Stimulated activated naive CD8-positive, alpha-beta T cell treated with anti-CD3 and anti-CD28 coated beads, Interleukin-15, amount 100 ng/mL, for 72 hours (primary cell): ENCODE measurements at regions not wholly inside any gene's neighbourhood (a gene's known extent, or its start where the extent isn't known, plus 50 kb on each side); places are given as distances from the start of the nearest gene placed in this dataset.

Experiments
- ATAC-seq: fragments of 150-1000 bp; cut with Tn5 transposase; 2 replicates; pipeline ENCODE4 v1.10.0; 2021; ENCODE audit warnings: mild to moderate bottlenecking, moderate library complexity
- DNase-seq, 2 donors: peaks; one replicate each; pipeline ENCODE4 v3.0.0; 2021 to 2022
- H3K27ac Mint-ChIP-seq, 2 donors: one replicate each; pipeline ENCODE4 v1.8.0; 2022; ENCODE audit warnings: mild to moderate bottlenecking in 2 of 2, mixed read lengths in 2 of 2, moderate library complexity in 2 of 2
- H3K27me3 Mint-ChIP-seq: one replicate; pipeline ENCODE4 v1.8.0; 2022; ENCODE audit warnings: mixed read lengths
- H3K4me1 Mint-ChIP-seq: one replicate; pipeline ENCODE4 v1.8.0; 2022; ENCODE audit warnings: mild to moderate bottlenecking, mixed read lengths
- H3K4me3 Mint-ChIP-seq, 2 donors: one replicate each; pipeline ENCODE4 v1.8.0; 2022; ENCODE audit warnings: mild to moderate bottlenecking in 2 of 2, mixed read lengths in 2 of 2, moderate library complexity in 1 of 2
- H3K9me3 Mint-ChIP-seq, 2 donors: one replicate each; pipeline ENCODE4 v1.8.0; 2022; ENCODE audit warnings: mixed read lengths in 2 of 2

DNA sequence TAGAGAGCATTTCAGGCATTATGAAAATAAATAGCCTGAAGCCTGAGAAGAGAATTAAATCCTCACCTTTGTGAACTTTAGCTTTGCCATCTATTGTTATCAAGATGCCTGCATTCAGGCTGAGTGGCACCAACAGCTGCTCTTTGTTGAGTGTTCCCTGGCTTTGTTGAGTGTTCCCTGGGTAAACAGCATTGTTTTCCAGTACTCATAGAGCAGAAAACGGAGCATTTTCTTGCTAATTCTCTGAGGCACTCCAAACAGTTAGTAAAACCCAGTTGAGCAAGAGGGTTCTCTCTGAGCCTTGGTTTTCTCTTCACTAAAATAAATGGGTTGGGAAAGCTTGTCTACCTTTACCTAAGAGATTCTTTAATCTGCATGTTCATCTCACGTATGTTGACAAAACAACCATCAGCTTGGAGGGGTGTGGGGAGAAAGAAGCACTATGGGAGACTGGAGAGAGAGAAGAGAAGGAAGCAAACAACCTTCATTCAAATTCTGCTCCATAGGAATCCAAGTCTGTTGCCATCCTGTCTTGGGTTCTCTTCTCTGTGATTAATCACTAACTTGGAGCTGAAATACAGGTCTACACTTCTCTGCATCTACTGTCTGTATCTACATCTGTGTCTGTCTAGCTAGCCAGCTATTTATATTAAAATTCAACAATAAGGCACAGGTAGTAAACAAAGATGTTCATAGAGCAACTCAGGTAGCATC lies 567.0 kb upstream of the SOX11 start:
- ATAC-seq, result no peak
- no peak for DNase-seq
- peaks cover 0 to 5% of the 10 kb centered on the region in 2 donors for H3K9me3 Mint-ChIP-seq
- no peak overlapping the region for H3K4me3 Mint-ChIP-seq
- H3K27ac Mint-ChIP-seq, result no peak overlapping the region
- H3K27me3 Mint-ChIP-seq, result no peaks in the 10 kb centered on the region
- H3K4me1 Mint-ChIP-seq, result no peaks in the 10 kb centered on the region

DNA sequence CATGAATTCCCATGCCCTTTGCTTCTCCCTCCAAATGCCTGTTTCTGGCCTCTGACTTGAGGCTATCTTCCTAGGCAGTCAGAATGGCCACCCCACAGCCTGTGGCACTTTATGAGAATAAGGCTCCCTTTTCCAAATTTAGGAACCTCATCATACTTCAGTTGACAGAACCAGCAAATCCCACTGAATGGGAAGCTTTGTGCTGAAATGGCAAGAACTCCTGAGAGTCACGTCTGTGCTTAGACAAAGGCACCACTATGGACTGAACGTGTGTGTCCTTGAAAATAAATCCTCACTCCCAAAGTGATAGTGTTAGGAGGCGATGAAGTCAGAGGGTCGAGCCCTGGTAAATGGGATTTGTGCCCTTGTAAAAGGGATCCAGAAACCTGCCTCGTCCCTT lies 559.9 kb upstream of the SOX11 start:
- Mint-ChIP-seq H3K4me1 (no peaks in the 10 kb centered on the region), H3K4me3 (no peak overlapping the region), H3K9me3 (peaks cover 12 to 20% of the 10 kb centered on the region in 2 donors), H3K27me3 (no peaks in the 10 kb centered on the region), H3K27ac (no peak overlapping the region)
- no peak for DNase-seq
- ATAC-seq, result no peak

DNA sequence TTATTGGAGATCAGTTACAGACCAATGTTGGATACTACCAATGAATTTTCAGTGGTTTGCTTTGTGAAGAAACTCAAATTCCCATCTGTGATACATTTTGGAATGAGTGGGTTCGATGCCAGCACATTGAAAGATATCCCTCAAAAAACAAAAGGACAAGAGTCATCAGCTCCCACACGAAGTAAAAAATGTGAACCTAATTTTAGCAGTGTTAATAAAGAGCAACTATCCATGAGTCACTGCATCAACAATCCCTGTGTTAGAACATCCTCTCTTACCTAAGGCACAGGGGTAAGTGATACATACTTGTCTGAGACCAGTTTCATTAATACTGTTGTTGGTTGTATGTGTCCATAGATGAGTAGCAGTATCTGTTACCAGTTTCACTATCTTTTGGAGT lies 551.8 kb upstream of the SOX11 start:
- peaks cover 6 to 28% of the 10 kb centered on the region in 2 donors for H3K9me3 Mint-ChIP-seq

DNA sequence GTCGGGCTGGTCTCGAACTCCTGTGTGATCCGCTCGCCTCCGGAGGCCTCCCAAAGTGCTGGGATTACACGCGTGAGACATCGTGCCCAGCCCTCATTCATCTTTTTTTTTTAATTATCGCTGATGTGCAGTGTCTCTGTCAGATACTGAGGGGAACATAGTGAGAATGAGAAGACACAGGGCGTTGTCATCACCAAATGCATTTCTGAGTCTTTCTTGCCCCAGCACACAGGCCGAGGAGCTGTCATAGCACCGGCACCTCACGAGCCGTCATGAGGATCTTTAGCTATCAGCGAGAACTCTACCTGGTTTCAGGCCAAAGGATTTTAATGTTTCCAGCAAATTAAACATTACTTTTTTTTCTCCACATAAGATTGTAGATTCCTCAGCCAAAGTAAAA lies 548.0 kb upstream of the SOX11 start:
- no peak for DNase-seq
- ATAC-seq, result no peak
- Mint-ChIP-seq H3K27ac (no peak overlapping the region), H3K4me1 (no peaks in the 10 kb centered on the region), H3K4me3 (no peak overlapping the region), H3K27me3 (no peaks in the 10 kb centered on the region), H3K9me3 (peaks cover 16 to 37% of the 10 kb centered on the region in 2 donors)

More for the DNA sequence above, 551.8 kb upstream of the SOX11 start:
- Mint-ChIP-seq H3K27me3 (no peaks in the 10 kb centered on the region), H3K4me1 (no peaks in the 10 kb centered on the region), H3K27ac (no peak overlapping the region), H3K4me3 (no peak overlapping the region)
- DNase-seq (no peak), ATAC-seq (no peak)

DNA sequence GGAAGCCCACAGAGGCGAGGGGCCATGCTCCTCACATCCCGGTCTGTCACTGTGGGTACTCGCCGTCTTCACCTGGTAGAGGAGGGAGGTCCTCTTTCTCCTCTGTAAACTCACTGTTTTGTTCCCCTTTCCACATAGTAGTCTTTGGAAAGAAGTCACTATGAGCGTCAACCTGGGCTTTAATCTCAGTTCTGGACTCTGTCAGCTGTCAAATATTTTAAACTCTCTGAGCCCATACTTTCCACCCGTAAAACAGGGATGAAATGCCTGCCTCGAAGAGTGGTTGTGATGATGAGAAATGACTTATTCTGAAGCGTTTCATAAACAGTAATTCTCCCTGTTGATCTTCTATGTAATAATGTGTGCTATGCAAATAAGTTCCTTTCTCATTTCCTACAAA lies 547.1 kb upstream of the SOX11 start:
- Mint-ChIP-seq H3K4me1 (no peaks in the 10 kb centered on the region), H3K27me3 (no peaks in the 10 kb centered on the region), H3K4me3 (no peak overlapping the region), H3K27ac (no peak overlapping the region), H3K9me3 (peaks cover 20 to 30% of the 10 kb centered on the region in 2 donors)
- ATAC-seq (no peak), DNase-seq (no peak)

DNA sequence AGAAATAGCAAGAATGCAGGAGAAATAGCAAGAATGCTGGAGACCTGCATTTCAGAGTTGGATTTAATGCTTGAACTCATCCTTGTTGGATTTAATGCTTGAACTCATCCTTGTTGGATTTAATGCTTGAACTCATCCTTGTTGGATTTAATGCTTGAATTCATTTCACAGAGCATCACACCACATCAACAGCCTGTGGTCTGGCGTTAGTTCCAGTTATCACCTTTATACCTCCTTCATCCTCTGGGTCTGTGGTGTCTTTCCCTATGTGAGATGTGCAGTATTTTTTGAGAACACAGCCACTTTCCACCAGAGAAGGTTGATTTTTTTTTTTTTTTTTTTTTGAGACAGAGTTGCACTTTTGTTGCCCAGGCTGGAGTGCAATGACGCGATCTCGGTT lies 546.4 kb upstream of the SOX11 start:
- H3K27ac Mint-ChIP-seq, result no peak overlapping the region
- H3K4me1 Mint-ChIP-seq, result no peaks in the 10 kb centered on the region
- peaks cover 22 to 31% of the 10 kb centered on the region in 2 donors for H3K9me3 Mint-ChIP-seq
- DNase-seq, result no peak
- no peak overlapping the region for H3K4me3 Mint-ChIP-seq
- no peak for ATAC-seq
- no peaks in the 10 kb centered on the region for H3K27me3 Mint-ChIP-seq

DNA sequence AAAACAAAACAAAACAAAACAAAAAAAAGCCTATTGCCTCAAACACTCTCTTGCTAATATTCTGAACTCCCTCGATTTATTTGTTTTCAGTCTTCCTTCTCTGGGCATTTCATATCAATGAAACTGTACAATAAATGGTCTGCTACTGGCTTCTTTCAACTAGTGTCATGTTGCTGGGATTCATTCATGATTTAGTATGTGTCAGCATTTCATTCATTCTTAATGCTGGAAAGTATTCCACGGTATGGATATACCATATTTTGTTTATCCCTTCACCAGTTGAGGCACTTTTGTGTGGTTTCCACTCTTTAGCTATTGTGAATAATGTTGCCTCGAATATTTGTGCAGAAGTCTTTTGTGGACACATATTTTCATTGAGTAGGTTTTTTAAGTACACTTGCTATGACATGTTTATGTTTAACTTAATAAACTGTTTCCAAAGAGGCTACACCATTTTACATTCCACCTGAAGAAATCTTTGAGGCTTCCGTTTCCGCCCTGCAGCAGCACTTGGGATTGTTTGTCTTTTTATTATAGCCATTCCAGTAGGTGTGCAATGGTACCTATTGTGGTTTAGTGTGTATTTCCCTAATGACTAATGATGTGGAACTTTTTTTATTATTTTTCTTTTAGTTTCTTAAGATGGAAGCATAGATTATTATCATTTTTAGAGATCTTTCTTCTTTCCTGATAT lies 543.6 kb upstream of the SOX11 start:
- H3K9me3 Mint-ChIP-seq, result peaks cover 29 to 43% of the 10 kb centered on the region in 2 donors
- no peak for ATAC-seq

DNA sequence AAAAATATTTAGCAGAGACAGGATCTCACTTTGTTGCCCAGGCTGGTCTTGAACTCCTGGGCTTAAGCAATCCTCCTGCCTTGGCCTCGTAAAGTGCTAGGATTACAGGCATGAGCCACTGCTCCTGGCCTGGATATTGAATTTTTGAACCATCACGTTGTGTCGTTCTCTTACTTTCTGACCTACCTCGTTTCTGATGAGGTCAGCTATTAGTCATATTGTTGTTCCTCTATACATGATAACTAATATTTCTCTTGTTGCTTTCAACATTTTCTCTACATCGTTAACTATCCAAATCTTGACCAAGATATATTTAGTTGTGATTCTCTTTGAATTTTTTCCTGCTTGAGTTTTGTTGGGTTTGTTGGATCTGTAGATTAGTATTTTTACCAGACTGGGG lies 541.3 kb upstream of the SOX11 start:
- Mint-ChIP-seq H3K27ac (no peak overlapping the region), H3K4me1 (no peaks in the 10 kb centered on the region), H3K9me3 (peaks cover 27 to 36% of the 10 kb centered on the region in 2 donors), H3K4me3 (no peak overlapping the region), H3K27me3 (no peaks in the 10 kb centered on the region)
- no peak for ATAC-seq
- no peak for DNase-seq

More for the DNA sequence above, 543.6 kb upstream of the SOX11 start:
- Mint-ChIP-seq H3K4me3 (no peak overlapping the region), H3K27me3 (no peaks in the 10 kb centered on the region), H3K4me1 (no peaks in the 10 kb centered on the region), H3K27ac (no peak overlapping the region)
- DNase-seq, result no peak

DNA sequence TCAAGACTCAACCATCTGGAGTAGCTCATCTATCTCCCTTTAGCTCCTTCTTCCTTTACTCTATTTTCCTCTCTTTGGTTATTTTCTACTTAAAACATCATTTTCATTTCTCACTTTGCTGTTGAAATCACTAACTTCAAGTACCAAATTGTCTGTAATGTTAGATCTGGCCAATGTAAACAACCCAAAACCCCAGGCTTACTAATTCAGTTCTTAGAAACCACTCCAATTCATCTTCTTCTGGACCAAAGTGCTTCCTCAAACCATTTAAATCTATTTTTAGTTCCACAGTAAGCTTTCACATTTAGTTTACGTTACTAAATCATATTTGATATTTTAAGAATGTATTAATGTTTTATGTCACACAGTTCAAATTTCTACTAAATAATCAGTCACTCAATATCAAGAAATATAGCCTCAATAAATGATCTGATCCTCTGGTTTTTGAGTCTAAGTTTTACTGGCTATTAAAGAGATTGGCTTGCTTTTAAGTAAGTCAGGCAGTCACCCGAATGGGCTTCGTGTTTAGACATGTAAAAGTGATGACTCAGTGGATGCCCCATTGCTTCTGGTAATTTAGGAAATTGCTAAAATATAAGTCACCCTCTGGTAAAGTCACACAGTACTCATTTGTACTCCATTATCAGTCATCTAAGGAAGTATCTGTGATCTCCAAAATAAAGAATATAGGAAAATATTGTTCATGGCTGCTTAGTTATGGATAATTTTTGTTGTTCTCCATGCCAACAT lies 527.2 kb upstream of the SOX11 start:
- Mint-ChIP-seq H3K27ac (no peak overlapping the region), H3K4me1 (no peaks in the 10 kb centered on the region), H3K4me3 (no peak overlapping the region), H3K9me3 (peaks cover 10 to 11% of the 10 kb centered on the region in 2 donors), H3K27me3 (no peaks in the 10 kb centered on the region)
- no peak for ATAC-seq
- DNase-seq, result no peak

DNA sequence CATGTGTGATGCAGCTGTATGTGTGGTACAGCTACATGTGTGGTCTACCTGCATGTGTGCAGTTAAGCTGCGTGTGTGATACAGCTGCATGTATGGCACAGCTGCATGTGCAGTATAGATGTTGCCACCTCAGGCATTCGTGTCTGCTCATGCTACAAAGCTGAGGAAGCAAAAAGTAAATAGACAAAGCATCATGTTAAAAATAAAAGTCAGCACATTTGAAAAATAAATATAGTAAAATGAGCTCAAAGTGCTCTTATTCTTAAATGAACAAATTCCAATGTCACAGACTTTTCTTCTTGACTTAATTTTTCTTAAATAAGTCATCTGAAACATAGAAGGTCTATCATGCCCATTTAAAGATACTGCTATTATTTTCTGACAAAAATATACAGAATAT lies 519.3 kb upstream of the SOX11 start:
- Mint-ChIP-seq H3K4me1 (no peaks in the 10 kb centered on the region), H3K9me3 (peaks cover 8 to 9% of the 10 kb centered on the region in 2 donors), H3K27me3 (no peaks in the 10 kb centered on the region), H3K27ac (no peak overlapping the region), H3K4me3 (no peak overlapping the region)
- DNase-seq (no peak), ATAC-seq (no peak)

DNA sequence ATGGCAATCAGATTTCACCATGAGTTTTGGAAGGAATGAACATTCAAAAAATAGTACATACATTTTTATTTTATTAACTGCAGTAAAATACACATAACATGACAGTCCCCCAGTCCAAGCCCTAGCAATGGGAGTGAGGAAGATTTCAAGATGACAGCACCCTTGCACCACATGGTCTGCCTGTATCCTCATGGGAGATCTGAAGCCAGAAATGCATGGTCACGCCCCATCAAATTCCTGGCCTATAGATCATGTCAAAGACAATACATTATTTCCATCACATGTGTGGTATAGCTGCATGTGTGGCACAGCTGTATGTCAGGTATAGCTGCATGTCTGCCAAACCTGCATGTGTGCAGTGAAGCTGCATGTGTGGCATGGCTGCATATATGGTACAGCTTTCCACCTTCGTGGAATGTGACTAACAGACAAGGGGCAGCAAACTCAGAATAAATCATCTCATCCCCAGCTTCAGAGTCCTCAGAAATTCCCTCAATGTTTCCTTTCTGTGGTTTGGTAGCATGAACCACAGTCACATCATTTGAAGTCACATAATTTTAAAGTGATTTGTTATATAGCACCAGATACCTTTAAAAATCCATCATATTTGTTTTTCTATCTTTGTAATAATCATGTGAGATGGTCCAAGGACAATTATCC lies 518.2 kb upstream of the SOX11 start:
- no peak overlapping the region for H3K27ac Mint-ChIP-seq
- peaks cover 5 to 8% of the 10 kb centered on the region in 2 donors for H3K9me3 Mint-ChIP-seq
- H3K27me3 Mint-ChIP-seq, result no peaks in the 10 kb centered on the region
- H3K4me1 Mint-ChIP-seq, result no peaks in the 10 kb centered on the region
- no peak for ATAC-seq
- no peak for DNase-seq
- H3K4me3 Mint-ChIP-seq, result no peak overlapping the region

DNA sequence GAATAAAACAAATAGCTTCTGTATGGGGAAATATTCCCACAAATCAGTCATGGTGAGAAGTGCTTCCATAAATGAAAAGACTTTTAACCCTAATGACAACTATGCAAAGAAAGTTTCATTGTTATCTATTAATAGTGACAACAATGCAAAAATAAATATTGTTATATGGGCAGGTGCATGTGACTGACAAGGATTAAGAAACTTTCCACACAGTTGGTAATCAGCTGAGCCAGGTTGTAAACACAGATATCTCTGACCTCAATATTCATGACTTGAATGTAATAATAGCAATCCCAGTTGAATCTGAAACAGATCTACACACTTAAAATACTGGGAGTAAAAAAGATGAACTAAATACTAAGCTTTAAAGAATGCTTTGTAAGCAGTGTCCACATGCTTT lies 517.0 kb upstream of the SOX11 start:
- Mint-ChIP-seq H3K27ac (no peak overlapping the region), H3K4me1 (no peaks in the 10 kb centered on the region), H3K4me3 (no peak overlapping the region), H3K27me3 (no peaks in the 10 kb centered on the region), H3K9me3 (peaks cover 0 to 8% of the 10 kb centered on the region in 2 donors)
- no peak for ATAC-seq
- no peak for DNase-seq

DNA sequence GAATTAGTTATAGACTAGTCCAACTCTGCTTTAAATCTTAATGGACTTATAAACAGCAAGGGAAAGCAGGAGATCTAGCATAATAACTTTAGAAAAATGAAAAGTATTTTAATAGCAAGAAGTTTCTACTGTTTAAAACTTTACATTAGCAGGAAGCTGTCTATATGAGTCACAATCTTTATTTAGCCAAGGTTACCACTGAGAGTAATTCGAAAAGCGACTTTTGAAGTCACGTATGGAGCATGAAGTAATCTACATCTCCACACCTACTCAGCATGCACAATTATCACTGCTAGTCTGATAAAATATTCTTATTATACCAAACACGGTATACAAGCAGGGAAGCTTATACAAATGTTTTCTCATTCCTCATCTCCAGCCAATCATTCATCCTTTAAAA lies 515.4 kb upstream of the SOX11 start:
- no peaks in the 10 kb centered on the region for H3K27me3 Mint-ChIP-seq
- H3K4me3 Mint-ChIP-seq, result no peak overlapping the region
- DNase-seq, result no peak
- H3K27ac Mint-ChIP-seq, result no peak overlapping the region
- ATAC-seq, result no peak
- H3K4me1 Mint-ChIP-seq, result no peaks in the 10 kb centered on the region
- H3K9me3 Mint-ChIP-seq, result peaks cover 5 to 17% of the 10 kb centered on the region in 2 donors

DNA sequence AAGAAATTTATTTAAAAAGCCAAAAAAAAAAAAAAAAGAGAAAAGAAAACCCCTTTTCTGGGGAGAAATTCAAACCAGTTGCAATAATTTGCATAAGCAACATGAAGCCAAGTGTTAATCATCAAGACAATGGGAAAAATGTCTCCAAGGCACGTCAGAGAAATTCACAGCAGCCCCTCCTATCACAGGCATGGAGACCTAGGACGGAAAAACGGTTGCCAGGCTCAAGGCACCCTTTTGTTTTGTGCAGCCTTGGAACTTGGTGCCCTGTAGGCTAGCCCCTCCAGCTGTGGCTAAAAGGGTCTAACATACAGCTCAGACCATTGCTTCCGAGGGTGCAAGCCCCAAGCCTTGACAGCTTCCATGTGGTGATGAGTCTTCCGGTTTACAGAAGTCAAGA lies 509.2 kb upstream of the SOX11 start:
- DNase-seq (no peak), ATAC-seq (no peak)
- H3K4me1 Mint-ChIP-seq, result no peaks in the 10 kb centered on the region
- H3K9me3 Mint-ChIP-seq, result peaks cover 11 to 16% of the 10 kb centered on the region in 2 donors
- H3K4me3 Mint-ChIP-seq, result no peak overlapping the region
- no peak overlapping the region for H3K27ac Mint-ChIP-seq
- no peaks in the 10 kb centered on the region for H3K27me3 Mint-ChIP-seq

DNA sequence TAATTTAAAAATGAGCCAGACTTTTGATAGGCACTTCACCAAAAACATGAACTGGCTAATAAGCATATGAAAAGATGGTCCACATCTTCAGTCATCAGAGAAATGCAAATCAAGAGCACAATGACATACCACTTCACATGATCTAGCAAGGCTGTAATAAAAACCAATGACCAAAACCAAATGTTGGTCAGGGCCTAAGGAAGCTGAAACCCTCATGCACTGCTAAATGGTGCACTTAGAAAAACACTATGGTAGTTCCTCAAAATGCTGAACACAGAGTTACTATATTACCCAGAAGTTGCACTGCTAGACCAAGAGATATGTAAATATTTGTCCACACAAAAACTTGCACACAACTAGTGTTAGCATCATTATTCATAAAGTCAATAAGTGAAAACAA lies 504.9 kb upstream of the SOX11 start:
- DNase-seq, result no peak
- no peak overlapping the region for H3K4me3 Mint-ChIP-seq
- peaks cover 3 to 6% of the 10 kb centered on the region in 2 donors for H3K9me3 Mint-ChIP-seq
- H3K4me1 Mint-ChIP-seq, result no peaks in the 10 kb centered on the region
- ATAC-seq, result no peak
- no peak overlapping the region for H3K27ac Mint-ChIP-seq
- no peaks in the 10 kb centered on the region for H3K27me3 Mint-ChIP-seq

DNA sequence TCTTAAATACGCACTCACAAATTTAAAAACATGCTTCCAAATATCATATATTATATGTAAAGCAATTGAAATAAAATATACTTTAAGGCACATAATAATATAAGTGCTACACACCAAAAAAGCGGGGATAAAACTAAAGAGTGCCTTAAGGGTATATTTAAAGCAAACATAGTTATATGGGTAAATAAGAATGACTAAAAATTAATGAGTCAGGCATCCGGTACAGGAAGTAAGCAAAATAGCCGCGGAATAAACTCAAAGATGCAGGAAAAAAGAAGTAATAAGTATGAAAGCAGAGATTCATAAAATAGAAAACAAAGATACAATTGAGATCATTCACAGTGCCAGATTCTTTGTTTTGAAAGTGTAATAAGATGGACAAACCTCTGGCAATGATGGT lies 503.5 kb upstream of the SOX11 start:
- no peaks in the 10 kb centered on the region for H3K4me1 Mint-ChIP-seq
- H3K27me3 Mint-ChIP-seq, result no peaks in the 10 kb centered on the region
- DNase-seq (no peak), ATAC-seq (no peak)
- H3K9me3 Mint-ChIP-seq, result peaks cover 0 to 6% of the 10 kb centered on the region in 2 donors
- no peak overlapping the region for H3K27ac Mint-ChIP-seq
- no peak overlapping the region for H3K4me3 Mint-ChIP-seq
